GM03348 (cell line): ENCODE measurements at regions not wholly inside any gene's neighbourhood (a gene's known extent, or its start where the extent isn't known, plus 50 kb on each side); places are given as distances from the start of the nearest gene placed in this dataset.

Source experiments
- DNase-seq: peaks from one replicate; pipeline ENCODE4 v3.0.0; 2012; ENCODE audit warnings: low spot score

DNA sequence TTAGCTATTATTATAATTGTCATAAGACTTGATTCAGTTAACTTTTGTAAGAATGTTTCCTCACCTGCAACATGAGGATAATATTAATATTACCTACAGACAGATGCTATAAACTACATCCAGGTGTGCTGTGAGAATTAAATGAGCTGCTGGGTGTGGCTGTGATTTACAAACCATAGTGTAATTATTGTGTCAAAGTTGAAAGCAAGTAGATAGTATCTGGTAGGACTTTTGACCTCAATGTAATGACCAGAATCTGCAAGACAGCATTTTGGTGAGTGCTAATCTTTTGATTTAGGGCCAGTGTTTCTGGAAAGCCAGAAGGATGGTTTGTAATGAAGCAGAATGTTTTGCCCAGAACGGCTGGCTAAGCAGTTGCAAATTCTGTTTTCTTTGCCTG lies 162.5 kb downstream of the TRMT11 start:
- no peak for DNase-seq

DNA sequence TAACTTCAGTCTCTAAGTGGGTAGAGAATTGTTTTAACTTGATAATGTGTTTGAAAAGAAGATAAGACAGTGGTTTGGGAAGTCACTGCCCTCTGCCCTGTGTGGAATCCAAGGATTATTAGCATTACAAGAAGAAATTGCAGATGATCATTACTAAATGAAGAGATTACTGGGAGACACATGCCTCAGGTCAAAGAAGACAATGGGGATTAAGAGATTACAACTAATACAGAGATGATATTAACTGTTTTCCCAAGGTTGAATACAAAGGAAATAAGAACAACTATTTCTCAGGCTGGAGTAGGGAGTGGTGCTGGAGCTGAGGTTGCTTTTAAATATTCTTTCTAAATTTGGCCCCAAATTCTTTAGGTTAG lies 166.0 kb downstream of the TRMT11 start:
- no peak for DNase-seq

DNA sequence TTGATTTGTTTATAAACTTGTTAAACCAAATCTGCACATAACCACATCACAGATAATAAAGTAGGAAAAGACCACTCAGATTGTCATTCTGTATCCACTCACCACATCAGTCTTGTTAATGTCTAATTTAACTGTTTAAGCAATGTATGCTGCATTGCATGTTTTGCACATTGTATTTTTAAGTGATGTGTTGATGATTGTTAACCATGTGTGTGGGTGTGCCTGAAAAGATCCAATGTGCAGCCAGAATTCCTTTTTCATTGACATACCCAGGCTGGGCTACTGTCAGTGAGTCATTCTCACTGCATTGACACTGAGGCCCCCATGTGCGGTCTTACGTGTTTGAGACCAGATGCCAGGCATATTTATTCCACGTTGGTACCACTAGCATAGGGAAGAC lies 167.3 kb downstream of the TRMT11 start:
- no peak for DNase-seq

DNA sequence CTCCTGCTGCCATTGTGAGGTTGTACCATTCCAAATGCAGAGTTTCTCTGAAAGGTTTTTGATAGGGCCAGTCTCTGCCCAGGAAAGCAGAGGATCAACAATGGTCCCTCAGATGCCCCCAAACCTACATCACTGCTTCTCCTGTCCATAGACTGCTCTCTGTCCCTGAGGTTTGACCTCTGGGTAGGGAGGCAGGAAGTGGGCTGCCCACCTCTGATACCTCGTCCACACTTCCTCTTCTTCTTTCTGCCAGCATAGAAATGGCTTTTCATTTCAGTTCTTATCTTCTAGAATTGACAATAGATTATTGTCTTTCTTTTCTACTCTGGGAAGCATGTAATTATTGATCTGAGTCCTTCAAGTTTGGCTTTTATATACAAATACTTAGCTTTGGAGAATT lies 170.6 kb downstream of the TRMT11 start:
- no peak for DNase-seq

DNA sequence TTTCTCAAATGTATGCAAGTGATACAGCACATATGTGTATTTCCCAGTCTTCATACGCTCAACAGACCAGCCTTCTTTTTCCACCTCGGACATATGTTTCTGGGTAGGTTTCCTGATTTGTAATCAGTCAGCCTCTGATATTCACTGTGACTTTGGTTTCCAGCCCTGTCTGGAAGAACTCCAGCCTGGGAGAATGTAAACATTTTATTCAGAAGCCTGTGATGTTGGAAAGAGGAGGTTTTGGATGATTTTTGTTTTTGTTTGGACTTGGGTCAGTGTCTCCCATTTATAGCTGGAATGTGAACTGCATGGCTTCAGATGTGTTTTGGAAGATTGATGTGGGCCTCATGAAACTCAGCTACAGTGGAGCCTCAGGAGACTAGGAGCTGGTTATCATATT lies 172.2 kb upstream of the CENPW start:
- no peak for DNase-seq

DNA sequence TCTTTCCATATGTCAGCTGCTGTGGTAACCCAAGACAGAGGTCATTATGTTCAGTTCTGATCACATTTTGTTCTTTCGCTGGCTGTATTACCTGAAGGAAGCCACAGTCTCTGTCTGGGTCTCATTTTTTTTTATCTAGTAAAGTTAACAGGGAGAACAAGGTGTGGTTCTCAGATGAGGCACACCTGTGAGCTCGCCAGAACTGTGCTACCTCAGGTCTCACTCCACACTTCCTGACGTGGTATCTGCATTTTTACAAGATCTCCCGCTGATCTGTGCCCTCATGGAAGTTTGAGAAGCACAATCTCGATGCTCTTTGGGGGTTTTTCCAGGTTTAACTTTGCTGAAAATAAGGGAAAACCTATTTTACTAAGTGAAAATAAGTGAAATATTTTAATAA lies 169.5 kb upstream of the CENPW start:
- no peak for DNase-seq

DNA sequence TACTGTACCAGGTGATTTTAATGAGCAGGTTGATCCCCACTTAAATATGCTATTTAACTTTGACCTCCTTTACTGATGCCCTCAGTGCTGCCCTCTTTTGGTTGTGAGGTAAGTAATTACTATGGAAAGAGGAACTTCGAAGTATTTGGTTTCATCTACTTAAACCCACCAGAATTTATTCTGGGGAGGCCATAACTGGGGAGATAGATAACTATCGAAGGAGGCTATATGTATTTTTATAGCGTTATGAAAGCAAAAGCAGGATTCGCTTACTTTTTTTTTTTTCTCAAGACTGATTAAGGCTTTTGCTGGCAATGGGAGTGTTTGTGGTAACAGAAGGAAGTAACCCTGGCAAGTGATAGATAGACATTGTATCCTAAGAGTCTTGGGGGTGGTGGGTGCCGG lies 168.9 kb upstream of the CENPW start:
- peak; percentile 36 for DNase-seq

DNA sequence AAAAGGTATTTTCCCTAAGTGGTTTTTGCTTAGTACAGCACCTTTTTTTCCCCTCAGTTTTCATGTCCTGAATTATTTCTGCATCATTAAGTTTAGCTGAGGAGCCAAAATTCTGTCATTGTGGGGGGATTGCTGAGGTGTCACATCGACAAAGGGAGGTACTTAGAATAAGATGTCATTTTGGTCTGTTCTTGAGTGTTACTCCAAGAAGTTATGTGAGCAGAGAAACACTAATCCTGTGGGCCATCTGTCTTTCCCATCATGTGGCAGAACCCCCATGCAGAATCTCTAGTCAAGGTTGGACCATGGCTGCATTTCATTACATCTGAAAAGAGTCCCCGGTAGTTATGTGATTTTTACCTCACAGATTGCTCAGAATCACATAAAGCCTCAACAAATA lies 167.8 kb upstream of the CENPW start:
- DNase-seq = no peak

DNA sequence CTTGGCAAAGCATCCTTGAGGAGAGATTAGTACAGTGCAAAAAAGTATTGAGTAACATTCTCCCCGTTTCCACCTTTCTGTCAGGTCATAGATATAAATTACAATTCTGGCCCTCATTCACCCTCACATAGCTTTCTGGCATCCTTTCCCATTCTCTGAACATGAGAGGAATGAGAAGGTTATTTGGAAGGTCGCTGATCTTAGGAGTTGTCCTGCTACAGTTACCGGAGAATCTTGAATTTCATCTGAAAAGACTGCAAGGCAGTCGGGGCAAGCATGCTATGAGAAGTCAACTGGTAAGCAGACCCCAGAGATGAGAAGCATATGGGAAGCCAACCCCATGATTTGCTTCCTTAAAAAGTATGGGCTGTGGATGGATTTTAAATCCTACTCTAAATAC lies 166.7 kb upstream of the CENPW start:
- no peak for DNase-seq

DNA sequence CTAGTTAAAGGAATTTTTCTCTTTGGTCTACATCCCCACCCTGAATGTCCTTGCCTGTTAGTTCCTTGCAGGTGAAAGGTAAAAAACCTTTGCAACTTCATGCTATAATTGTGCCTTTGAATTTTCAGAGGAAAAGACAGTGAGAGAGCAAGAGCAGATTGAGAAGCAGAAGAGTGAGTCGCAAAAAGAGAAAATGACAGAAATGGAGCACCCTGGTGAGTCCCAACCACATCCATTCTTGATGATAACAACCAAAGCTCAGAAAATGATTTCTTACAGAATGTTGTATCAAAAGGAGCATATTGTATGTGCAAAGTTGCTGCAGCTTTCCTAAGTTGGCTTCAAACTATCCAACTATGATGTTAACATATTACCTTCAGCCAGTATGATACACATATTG lies 165.2 kb upstream of the CENPW start:
- no peak for DNase-seq

DNA sequence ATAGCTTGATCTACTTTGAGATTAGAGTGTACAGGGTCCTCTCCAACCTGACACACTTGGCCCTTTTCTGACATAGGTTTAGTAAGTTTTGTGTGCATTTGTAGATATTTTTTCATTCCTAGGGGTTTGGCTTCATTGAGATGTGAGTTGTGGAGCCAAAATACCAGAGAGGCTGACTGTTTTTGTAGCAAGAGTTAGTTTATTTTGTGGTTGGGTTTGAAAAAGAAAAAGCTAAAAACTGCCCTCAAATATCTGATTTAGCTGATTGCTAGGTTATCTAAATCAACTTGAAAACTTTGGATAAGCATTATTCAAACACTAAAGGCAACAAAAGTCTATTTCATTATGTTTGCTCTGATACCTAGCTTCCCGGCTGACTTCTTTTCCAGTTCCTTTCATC lies 164.7 kb upstream of the CENPW start:
- no peak for DNase-seq

DNA sequence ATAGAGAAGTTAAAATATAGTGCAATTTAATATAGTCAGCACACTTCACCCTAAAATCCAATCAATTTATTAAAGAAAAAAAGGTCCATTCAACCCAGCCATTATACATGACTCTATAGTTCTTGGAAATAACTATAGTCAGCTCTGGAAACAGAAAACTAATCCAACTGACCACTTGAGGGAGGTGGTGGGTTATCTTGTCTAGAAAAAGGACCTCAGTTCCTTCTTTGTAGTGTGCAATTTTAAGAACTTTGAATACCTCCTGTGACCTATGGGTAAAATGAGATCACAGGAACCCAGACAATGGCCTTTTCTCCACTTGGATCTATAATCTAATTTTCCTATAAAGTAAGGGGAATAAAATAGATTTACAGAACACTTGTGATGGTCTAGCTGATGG lies 163.6 kb upstream of the CENPW start:
- DNase-seq = no peak

DNA sequence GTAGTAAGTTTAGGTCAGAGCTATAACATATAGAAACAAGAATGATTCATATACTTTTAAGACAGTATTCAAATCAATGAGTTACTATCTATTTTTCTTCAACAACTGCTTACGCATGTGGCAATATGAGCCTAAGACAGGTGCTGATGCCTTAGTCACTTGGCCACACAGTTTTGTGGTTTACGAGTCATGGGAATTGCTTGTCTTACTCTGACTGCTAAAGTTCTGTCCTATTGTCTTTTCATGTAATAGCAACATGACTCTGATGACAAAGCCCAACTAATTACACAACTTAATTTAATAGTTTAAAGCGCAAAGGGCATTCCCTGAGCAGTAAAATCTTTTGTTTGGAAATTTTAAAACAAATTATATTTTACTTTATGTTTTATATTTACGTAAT lies 159.3 kb upstream of the CENPW start:
- DNase-seq = peak; percentile 9

DNA sequence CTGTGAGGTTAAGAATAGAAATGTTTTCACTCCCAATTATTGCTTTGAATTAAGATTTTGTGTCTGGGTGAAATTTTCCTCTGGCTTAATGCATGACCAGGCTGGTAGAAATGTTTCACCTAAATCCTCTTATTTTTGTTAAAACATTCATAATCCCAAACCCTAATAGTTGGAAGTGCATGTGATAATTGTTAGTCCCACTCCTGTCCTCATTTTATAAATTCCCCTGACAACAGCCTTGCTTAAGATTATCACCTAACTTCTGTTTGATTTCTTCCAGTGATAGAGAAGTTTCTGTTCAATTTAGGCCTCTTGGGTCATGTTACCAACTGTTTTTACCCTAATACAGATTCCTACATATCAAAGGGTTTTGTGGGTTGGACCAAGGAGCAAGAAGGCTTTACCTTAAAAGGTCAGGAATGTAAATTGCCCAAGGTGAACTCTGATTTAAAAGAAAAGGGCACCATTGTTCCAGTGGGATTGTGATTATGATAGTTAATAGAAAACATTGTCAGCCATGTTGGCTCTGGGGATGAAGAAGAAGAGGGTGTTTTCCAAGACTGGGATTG lies 158.7 kb upstream of the CENPW start:
- DNase-seq = no peak

DNA sequence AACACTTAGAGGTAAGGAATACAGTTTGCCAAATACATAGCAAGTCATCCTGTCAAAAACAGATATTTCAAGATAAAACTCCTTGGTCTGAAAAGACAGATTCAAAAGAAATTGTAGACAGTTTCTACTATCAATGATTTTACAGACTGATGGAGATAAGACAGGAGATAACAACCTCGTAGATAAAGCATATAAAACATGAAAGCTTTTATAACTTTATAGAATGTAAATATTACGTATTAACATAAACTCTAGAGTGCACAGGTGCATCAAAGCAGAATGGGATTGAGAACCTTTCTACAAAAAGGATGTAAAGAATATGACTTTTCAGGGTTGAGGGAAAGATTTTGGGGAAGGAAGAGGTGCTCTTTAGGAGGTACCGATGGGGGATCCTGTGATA lies 158.0 kb upstream of the CENPW start:
- no peak for DNase-seq

DNA sequence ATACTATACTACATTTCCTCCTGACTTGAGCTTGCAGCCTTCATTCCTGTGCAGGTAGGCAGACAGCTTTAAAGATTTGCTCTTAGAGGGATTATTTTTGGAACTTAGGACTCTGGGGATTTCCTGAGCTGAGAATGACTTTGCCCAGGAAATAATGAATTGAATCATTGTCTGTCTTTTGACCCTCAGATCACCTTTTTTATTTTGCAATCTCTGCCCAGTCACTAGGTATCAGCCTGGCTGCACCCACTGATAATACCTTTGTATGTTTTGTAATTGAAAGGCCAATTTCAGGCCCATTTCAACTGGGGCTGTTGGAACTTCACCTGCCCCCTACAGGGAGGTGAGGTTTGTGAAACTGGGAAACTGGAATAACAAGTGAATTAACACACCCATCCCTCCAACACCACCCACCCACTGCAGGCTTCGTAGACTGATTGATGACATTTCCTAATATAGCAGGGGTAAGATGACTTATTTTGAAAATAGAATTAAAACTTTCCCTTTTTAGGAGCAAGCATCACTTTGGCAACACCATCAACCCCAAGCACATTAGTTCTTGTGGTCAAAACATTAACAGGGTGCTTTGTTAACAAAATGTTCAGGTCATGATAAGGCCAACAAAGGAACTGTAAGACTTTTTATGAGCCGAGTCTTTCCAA lies 157.1 kb upstream of the CENPW start:
- no peak for DNase-seq

DNA sequence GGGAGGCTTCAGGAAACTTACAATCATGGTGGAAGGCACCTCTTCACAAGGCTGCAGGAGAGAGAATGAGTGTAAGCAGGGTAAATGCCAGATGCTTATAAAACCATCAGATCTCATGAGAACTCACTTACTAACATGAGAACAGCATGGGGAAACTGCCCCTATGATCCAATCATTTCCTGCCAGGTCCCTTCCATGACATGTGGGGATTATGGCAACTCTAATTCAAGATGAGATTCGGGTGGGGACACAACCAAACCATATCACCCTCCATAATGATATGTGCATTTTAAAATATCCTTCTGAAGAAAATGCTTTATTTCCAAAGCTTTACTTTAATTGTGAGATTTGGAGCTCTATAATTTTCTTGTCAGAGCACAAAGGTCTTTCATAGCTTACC lies 154.1 kb upstream of the CENPW start:
- DNase-seq = no peak

DNA sequence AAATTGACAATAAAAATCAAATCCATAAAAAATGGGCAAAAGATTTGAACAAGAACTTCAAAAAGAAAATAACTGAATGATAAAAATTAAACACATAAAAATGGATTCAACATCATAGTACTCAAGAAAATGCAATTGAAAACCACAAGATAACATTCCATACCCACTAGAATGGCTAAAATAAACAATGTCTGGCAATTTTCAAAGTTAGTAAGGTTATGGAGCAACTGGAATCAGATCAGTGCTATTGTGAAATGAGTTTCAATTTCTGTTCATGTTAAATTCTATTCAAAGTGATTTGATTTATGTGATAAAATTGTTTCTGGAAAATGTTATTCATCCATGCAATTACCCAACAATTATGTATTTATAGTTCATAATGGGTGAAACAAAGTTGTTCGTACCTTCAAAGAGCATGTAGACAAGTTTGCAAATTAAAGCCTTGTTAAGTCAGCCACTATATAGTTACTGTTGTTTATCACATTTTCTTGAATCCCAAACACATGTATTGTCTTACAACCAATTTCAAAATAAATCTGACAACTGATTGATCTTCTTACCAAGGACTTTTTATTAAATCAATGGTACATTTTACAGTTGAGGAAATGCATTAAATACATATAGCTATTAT lies 151.5 kb upstream of the CENPW start:
- peak; percentile 22 for DNase-seq

DNA sequence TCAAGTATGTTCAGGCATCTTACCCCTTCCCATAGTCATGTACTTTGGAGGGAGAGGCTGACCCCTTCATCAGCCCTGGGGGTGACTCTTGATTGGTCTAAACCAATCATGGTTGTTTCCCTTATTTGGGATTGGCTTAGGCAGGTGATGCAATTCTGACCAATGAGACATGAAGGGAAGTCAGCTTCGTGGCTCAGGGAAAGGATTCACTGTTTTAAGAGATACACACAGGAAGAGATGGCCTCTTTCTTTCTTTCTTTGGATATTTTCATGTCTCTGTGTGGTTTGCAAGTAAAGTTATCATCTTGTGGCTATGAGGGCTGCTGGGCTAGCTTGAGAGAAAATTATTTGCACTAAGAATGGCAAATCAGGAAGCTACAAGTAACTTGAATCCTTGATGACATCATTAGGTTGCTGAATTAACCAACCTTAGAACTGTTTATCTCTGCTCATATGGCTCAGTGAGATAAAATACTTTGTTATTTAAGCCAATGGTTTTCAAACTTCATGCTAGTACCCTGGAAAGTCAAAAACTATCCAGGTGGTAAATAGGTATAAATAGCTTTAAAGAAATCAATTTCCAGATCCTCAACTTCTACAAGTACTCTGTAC lies 144.2 kb upstream of the CENPW start:
- no peak for DNase-seq

DNA sequence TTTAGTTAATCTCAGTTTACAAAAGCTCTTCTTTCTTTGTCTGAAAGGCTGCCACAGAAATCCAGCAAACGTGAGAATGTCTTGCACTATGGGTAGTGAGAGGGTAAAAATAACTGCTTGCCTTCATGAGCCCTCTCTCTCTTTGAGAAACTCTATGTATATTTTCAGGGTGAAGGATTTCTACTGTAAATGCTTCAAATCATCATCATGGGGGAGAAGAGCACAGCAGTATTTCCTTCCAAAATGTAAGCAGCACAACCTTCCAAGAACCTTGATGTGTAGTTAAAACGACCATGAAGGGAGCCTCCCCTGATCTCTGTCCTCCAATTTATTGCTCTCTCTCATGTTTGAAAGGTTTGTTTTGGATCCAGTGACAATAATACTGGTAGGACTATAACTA lies 141.3 kb upstream of the CENPW start:
- no peak for DNase-seq

DNA sequence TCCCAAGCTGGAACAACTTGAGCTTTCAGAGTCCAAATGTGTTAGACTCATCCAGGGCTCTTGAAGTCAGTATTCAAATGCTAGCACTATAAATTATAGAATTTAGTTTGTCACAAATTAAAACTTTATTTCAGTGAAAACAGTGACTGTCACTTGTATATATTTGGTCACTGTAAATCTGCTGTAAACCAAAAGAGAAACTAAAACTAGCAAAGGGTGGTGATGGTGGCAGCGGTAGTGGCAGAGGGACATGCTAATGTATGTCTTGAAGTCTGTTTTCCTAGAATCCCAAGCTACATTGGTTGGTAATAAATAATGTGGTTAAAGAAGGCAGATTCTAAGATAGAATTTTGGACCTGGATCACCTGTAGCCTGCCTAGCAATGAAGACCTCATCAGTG lies 140.4 kb upstream of the CENPW start:
- DNase-seq = no peak

DNA sequence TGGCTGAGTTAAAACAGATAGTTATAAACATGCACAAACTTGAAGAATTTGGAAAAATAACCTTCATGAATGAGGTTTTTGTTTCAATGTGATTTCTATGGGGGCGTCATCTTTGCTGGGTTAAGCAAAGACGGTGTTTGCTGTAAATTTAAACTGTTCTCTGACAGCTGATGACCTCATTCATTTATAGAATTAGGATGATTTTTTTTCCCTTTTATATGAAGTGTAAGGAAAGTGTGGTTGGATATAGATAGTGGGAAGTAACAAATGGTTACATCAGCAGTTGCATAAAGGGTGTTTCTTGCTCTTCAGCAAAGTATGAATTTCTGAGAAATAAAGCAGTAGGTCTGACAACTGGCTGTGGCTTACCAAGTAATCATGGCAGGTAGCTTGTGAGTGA lies 137.2 kb upstream of the CENPW start:
- no peak for DNase-seq

DNA sequence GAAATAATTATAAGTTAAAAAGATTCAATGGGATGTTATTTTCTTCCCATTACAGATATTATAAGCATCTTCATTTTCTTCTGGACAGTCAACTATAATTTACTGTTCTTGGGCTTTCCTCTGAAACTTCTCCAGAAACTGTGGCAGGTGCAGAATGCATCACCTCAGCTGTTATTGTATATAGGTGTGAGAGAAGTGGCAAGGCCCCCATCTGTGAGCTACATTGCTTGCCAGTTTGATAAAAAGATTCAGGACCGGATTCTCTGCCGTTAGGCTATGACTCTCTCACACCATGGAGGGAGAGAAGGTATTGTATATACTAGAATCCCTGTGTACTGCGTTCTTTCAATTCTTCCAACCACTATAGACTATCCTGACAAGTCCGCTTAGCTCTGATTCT lies 135.8 kb upstream of the CENPW start:
- DNase-seq = no peak

DNA sequence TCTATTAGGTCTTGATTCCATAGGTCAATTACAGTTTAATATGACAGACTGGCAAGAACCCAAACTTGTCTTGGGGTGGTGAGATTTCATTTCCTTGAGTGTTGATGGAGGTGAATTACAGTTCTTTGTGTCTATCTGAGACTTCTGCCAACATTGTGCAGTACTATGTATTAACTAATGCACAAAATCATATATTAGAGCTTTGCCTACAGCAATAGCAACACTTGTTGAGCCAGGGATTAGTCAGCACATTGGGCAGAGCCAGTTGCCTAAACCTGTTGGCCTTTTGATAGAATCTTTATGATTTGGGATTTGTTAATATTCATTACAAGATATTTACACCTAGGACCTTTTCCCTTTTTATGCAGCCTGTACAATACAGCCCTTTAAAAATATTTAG lies 135.3 kb upstream of the CENPW start:
- DNase-seq = no peak
